HCEC 1CT (cell line): ENCODE measurements at regions not wholly inside any gene's neighbourhood (a gene's known extent, or its start where the extent isn't known, plus 50 kb on each side); places are given as distances from the start of the nearest gene placed in this dataset.
A peak's percentile ranks its signal among the peaks of the same experiment; 100 is the strongest.

Experiments used
- DNase-seq: peaks from one replicate; pipeline ENCODE4 v3.0.0-alpha.2; 2017

DNA sequence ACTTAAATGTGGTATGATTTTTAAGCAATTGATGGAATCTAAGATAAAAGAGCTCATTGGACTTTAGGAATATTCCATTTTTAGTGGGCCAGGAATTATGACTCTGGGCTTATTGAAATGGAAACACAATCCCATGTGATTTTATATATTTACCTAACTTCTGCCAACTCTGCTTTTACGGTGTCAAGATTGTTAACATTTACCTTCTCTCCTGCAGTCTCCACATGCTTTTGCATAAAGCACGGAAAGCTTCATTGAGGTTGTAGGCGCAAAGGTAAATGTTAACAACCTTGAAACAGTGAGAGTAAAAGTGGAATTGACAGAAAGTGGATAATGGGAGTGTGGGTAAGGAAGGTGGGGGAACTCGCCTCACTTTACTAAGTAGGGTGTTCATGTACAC, 468.1 kb downstream of the PMP22 start:
- no peak for DNase-seq

DNA sequence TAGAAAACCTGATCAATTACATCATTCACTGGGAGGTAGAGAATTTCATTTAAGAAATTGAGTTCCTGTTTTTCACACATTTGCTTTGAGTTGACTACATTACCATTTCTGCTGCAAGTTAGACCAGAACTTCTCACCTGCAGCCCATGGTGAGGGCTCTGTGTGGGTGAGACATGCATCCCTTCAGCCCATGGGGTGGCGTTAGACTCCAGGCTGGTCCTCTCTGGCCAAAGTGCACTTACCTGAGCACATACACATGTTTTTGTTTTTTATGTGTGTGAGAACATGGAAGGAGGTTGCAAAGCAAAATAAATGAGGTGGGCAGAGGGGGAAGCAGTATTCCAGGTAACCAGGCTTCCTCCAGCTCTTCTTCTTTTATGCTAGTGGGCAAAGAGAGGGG, 470.2 kb downstream of the PMP22 start:
- no peak for DNase-seq

- peak; percentile 78 for DNase-seq
Observed at GRCh38 chr17:14793237-14793636, 471.9 kb downstream of the PMP22 start.

DNA sequence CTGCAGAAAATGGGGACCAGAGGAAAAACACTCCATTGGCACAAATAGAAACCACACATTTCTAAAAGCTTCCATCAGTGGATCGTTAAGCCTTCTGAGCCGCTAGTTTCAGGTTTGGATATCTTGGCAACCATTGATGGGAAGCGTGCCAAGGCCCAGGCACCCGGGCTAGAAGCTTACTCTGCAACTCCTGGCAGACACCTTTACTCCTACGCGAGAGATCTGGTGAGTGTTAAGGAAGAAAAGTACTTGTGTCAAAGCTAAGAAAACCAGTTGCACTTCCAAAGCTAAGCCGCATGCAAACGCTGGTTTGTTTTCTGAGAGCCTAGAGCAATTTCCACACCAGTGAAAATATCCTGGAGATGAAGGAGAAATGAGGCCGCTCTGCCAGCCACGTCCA, 472.4 kb downstream of the PMP22 start:
- DNase-seq, result no peak

DNA sequence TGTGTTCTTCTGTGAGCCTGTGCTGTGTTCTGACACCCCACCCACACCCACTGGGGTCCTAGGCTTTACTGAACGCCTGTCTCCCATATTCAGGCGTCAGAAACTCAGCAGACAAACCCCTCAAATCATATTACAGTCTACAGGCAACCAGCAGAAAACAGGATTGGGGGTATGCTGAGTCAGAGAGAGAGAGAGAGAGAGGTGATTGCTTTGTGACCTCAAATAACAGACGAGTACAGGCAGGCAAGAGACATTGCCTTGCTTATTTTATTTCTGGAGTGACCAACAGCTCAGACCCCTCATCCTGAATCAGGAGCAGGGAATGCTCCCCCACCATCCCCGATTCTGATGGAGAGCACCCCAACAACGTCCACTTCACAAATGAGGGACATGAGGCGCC, 473.9 kb downstream of the PMP22 start:
- DNase-seq, result peak; percentile 10

- peak; percentile 8 for DNase-seq
Observed at GRCh38 chr17:14790521-14790920, 474.6 kb downstream of the PMP22 start.

- no peak for DNase-seq
Observed at GRCh38 chr17:14784997-14785696, 480.0 kb downstream of the PMP22 start.

DNA sequence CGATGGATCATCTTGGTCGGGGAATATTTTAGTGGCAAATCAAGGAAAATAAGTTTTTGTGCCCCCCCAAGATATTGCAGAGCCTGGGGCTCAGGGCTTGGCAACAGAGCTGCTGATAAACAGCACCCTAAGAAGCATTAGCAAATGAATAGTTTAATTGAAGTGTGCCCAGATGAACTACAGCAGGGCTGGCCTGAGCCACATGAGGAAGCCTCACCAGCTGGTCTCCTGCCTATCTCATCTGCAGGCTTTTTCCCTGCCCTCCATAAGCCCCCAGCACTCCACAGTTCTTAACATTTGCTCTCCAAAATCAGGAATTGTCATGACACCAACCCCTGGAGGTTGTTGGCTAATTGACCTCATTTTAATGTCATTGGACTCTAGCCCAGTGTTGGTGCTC, 480.2 kb downstream of the HS3ST3B1 start:
- no peak for DNase-seq

GRCh38 chr17:14780097-14780651, 479.3 kb downstream of the HS3ST3B1 start:
- DNase-seq, result no peak

DNA sequence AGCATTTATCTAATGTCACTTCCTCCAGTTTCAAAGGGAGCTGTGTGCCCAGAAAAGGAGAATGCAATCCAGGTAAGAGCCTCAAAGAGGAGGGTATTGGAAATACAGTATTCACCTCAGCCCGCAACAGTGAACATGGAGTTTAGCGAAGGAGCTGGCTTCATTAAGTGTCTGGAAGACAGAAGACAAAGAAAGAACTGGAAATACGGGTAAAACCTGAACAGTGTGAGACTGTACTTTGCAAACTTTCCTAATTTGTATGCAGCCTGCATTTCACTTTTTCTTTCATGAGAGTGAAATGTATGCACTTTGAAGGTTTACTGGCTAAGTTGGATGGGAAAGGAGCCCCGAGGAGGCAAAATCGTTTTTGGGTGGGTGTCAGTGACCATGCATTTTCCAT, 478.4 kb downstream of the HS3ST3B1 start:
- DNase-seq, result no peak

- no peak for DNase-seq
Observed at GRCh38 chr17:14777291-14777690, 476.4 kb downstream of the HS3ST3B1 start.

GRCh38 chr17:14776791-14777190, 475.9 kb downstream of the HS3ST3B1 start:
- DNase-seq, result no peak

GRCh38 chr17:14775731-14776492, 475.0 kb downstream of the HS3ST3B1 start:
- no peak for DNase-seq

DNA sequence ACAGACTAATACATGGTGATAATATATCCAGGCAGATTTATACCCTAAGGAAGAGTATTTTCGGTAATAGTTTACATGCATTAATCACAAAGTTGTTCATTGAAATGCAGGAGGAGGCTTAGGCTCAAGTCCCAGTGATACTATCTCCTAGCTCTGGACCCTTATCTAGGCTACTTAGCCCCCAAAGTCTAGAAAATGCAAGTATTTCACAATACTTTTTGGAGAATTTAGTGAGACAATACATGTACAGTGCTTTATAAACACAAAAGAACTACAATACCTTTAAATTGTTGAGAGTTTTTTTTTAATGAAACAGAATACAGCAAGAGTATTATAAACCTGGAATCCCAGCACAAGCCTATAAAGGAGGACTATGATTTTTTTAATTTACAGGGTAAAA, 473.9 kb downstream of the HS3ST3B1 start:
- DNase-seq, result no peak

DNA sequence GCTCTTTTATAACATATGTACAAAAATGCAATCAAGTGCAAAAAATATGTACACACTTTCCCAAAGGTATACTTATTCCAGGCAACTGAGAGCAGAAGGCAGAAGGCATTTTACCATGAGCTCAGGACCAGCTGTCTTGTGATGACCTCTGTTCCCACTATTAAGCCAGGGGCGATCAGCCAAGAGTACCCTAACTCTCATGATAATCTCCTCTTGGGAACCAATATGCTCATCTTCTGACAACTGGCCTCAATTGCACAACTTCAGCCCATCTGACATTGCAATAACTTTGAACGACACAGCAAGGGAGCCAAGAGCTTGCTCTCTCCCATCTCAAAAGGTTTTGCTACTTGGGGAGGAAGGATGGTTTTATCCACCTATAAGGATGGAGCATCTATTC, 471.9 kb downstream of the HS3ST3B1 start:
- DNase-seq, result no peak

DNA sequence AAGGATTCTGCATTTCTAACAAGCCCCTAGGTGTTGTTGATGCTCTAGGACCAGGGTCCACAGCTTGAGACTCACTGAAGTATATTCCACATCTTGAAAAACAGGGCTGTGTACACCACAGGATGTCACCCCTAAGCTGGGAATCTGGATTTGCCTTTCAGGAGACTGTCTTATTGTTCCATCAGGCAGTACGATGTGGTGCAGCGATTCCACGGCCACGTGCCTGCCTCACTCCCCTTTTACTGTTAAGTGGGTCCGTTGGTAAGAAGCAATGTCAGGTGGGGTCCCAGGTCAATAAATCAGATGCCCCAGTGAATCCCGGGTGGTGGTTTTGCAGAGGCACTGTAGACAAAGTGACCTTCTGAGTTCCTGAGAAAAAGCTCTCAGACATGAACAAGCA, 470.7 kb downstream of the HS3ST3B1 start:
- DNase-seq, result no peak

DNA sequence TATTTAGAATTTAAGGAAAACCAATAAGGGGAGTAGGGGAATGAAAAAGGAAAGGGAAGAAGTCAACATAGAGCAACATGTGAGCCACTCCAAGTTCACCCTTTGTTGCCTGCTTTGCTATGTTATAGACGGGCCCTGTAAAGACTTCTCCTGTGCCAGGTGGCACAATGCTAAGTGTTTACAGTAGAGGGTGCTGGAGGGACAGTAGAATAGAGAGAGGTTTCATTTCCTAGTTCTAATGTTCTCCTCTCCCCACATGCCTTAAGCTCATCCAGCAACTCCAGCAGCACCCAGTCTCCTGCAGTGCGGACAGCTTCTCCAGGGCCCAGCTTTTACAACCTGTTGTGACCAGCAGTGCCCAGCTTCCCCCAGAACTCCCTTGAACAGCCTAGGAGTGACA, 468.0 kb downstream of the HS3ST3B1 start:
- no peak for DNase-seq

- DNase-seq, result no peak
Observed at GRCh38 chr17:14762736-14763479, 462.0 kb downstream of the HS3ST3B1 start.

DNA sequence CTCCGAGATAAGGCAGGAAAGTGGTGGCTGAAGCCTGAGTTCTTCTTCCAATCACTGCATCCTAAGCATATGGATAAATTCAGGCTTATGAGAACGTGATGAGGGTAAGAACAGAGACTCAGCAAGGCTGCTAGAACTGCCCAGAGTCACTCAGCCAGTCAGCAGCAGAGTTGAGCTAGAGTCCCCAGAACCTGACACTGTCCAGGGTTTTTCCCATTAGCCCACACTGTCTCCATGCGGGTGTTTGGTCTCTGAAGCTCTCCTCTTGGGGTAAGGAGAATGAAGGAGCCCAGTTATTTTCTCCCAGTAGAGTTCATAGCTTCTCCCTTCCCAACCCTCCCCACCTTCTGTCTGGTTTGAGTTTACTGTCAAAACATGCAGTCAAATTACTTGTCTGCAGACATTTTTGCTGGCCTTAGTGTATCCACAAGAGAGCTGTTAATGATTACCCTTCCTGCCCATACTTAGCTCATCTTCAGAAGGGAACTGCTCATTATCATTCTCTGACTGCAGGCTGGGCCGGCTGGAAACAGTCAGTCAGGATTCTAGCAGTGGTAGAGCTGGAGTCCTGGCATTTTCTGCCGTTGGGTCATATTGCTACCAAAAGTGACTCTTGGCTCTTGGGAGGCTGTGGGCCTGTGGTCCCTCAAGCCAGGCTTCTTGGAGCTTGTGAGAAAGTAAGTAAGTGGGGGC, 460.0 kb downstream of the HS3ST3B1 start:
- no peak for DNase-seq

DNA sequence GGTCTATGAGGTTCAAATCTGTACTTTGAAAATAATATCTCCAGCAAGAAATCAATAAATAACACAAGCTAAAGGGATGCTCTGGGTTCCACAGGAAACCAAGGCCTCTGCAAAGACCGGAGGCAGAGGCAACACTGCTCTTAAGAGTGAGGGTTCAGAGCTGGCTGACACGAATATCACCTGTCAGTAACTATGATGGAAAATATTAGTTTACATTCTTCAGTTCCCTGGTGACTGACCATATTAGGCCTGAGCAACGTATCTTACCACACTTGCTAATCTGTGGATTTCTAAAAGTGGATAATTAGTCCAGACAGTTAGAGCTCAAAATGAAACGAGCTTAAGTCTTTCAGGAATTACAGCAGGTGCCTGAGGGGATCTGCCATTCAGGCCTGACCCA, 459.3 kb downstream of the HS3ST3B1 start:
- no peak for DNase-seq

DNA sequence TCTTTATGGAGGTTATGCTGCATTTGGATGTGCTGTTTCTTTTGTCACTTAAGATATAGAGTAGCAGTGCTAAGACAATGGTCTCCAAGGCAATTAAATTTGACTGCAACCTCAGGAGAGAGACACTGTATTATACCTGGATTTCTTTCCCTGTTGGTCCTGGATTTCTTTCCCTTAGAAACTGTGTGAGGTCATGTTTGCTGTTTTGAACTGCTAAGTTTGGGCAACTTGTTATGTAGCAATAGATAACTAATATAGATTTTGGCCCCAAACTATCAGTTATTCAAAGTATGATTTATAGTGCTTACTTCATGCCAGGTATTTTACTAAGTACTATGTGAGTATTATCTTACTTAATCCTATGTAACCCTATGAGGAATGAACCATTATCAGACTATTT, 458.4 kb downstream of the HS3ST3B1 start:
- no peak for DNase-seq

GRCh38 chr17:14756479-14756878, 455.6 kb downstream of the HS3ST3B1 start:
- DNase-seq, result no peak

DNA sequence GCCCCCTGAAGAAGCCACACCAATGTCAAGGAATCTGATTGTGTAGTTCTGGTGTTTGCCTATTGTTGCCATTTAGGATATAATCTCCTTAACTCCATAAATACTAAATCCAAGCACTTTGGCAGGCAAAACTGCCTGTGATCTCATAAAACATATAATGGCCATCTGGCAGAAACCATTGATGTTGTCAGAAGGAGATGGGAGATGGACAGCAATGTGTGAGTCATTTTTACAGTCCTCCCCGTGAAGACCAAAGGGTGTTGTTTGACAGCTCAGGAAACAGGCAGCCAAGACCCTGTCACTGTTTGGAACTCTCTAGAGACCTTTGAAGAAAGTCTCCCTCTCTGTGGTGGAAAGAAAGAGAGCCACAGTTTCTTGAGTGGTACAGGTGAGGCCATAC, 454.1 kb downstream of the HS3ST3B1 start:
- DNase-seq, result peak; percentile 27
